H9 (cell line): ENCODE measurements at regions not wholly inside any gene's neighbourhood (a gene's known extent, or its start where the extent isn't known, plus 50 kb on each side); places are given as distances from the start of the nearest gene placed in this dataset.

Source experiments
- DNase-seq: peaks from one replicate; pipeline ENCODE4 v3.0.0-alpha.2; 2017
- H2AFZ ChIP-seq: one replicate; pipeline ENCODE4 v1.6.1; 2013; ENCODE audit warnings: mild to moderate bottlenecking, low read length, control low read depth, moderate library complexity
- H2AK5ac ChIP-seq: 2 replicates; pipeline ENCODE4 v1.6.1; 2013; ENCODE audit warnings: low read length, control low read depth, mixed read lengths; ENCODE audit not compliant: insufficient read length
- H2BK120ac ChIP-seq: one replicate; pipeline ENCODE4 v1.6.1; 2013; ENCODE audit warnings: low read depth, mild to moderate bottlenecking, low read length, control low read depth, inconsistent platforms; ENCODE audit not compliant: poor library complexity, severe bottlenecking
- H2BK12ac ChIP-seq: 2 replicates; pipeline ENCODE4 v1.6.1; 2013; ENCODE audit warnings: low read length, control low read depth, mixed read lengths, low read depth; ENCODE audit not compliant: insufficient read length
- H2BK15ac ChIP-seq: 2 replicates; pipeline ENCODE4 v1.6.1; 2013; ENCODE audit warnings: low read depth, low read length, control low read depth
- H2BK20ac ChIP-seq: one replicate; pipeline ENCODE4 v1.6.1; 2013; ENCODE audit warnings: low read depth, mild to moderate bottlenecking, low read length, control low read depth, inconsistent platforms; ENCODE audit not compliant: poor library complexity, severe bottlenecking
- H2BK5ac ChIP-seq: 2 replicates; pipeline ENCODE4 v1.6.1; 2013; ENCODE audit warnings: low read length, control low read depth, mixed read lengths; ENCODE audit not compliant: insufficient read length
- H3K14ac ChIP-seq: 2 replicates; pipeline ENCODE4 v1.6.1; 2013; ENCODE audit warnings: low read length, control low read depth; ENCODE audit not compliant: insufficient read depth
- H3K18ac ChIP-seq: 2 replicates; pipeline ENCODE4 v1.6.1; 2013; ENCODE audit warnings: low read depth, mild to moderate bottlenecking, mixed read lengths, low read length, control low read depth; ENCODE audit not compliant: insufficient read length
- H3K23ac ChIP-seq: 2 replicates; pipeline ENCODE4 v1.6.1; 2013; ENCODE audit warnings: low read length, control low read depth, mixed read lengths, low read depth; ENCODE audit not compliant: insufficient read length
- H3K23me2 ChIP-seq: 2 replicates; pipeline ENCODE4 v1.6.1; 2013; ENCODE audit warnings: low read depth, mild to moderate bottlenecking, mixed read lengths, low read length, control low read depth; ENCODE audit not compliant: insufficient read length, poor library complexity, severe bottlenecking
- H3K27ac ChIP-seq: 2 replicates; pipeline ENCODE4 v1.5.1; 2013; ENCODE audit warnings: low read length, control low read depth, mixed read lengths, low read depth; ENCODE audit not compliant: insufficient read length
- H3K27me3 ChIP-seq: 2 replicates; pipeline ENCODE4 v1.6.1; 2013; ENCODE audit warnings: low read length, control low read depth, inconsistent platforms; ENCODE audit not compliant: insufficient read depth
- H3K4ac ChIP-seq: 2 replicates; pipeline ENCODE4 v1.6.1; 2013; ENCODE audit warnings: low read depth, mild to moderate bottlenecking, control low read depth, inconsistent platforms, low read length, moderate library complexity
- H3K4me1 ChIP-seq: 2 replicates; pipeline ENCODE4 v1.6.1; 2013; ENCODE audit warnings: low read length, control low read depth, inconsistent platforms; ENCODE audit not compliant: insufficient read depth
- H3K4me2 ChIP-seq: 2 replicates; pipeline ENCODE4 v1.6.1; 2013; ENCODE audit warnings: low read length, control low read depth, mixed read lengths; ENCODE audit not compliant: insufficient read length, insufficient read depth
- H3K56ac ChIP-seq: 2 replicates; pipeline ENCODE4 v1.6.1; 2013; ENCODE audit warnings: low read depth, mild to moderate bottlenecking, mixed read lengths, low read length, control low read depth; ENCODE audit not compliant: insufficient read length
- H3K79me1 ChIP-seq: 2 replicates; pipeline ENCODE4 v1.6.1; 2013; ENCODE audit warnings: low read depth, mild to moderate bottlenecking, moderate library complexity, low read length, control low read depth, inconsistent platforms; ENCODE audit not compliant: insufficient read depth, poor library complexity, severe bottlenecking
- H3K79me2 ChIP-seq: 2 replicates; pipeline ENCODE4 v1.6.1; 2013; ENCODE audit warnings: low read length, control low read depth, inconsistent platforms; ENCODE audit not compliant: insufficient read depth
- H3K9ac ChIP-seq: 2 replicates; pipeline ENCODE4 v1.6.1; 2013; ENCODE audit warnings: low read length, control low read depth, mixed read lengths; ENCODE audit not compliant: insufficient read length; ENCODE audit errors: extremely low read depth
- H3K9me3 ChIP-seq: one replicate; pipeline ENCODE4 v1.6.1; 2013; ENCODE audit warnings: low read depth, low read length, inconsistent platforms; ENCODE audit not compliant: control insufficient read depth
- H3T11ph ChIP-seq: one replicate; pipeline ENCODE4 v1.6.1; 2013; ENCODE audit warnings: mild to moderate bottlenecking, low read length, control low read depth, inconsistent platforms
- H4K20me1 ChIP-seq: one replicate; pipeline ENCODE4 v1.6.1; 2013; ENCODE audit not compliant: control insufficient read depth, insufficient read length, insufficient read depth
- H4K5ac ChIP-seq: 2 replicates; pipeline ENCODE4 v1.6.1; 2013; ENCODE audit warnings: low read depth, mild to moderate bottlenecking, mixed read lengths, low read length, control low read depth; ENCODE audit not compliant: insufficient read length
- H4K8ac ChIP-seq: replicated peaks from 2 replicates; pipeline ENCODE4 v1.6.1; 2013; ENCODE audit warnings: low read length, control low read depth, mixed read lengths, low read depth; ENCODE audit not compliant: insufficient read length
- H4K91ac ChIP-seq: 2 replicates; pipeline ENCODE4 v1.6.1; 2013; ENCODE audit warnings: low read depth, mild to moderate bottlenecking, moderate library complexity, mixed read lengths, low read length, control low read depth; ENCODE audit not compliant: insufficient read length
- H3K27ac Mint-ChIP-seq, 3 experiments: 2 replicates in 2 of 3; 3 replicates in 1 of 3; pipeline ENCODE4 v1.8.0; 2020 to 2021; ENCODE audit warnings: mixed read lengths in 3 of 3, mild to moderate bottlenecking in 1 of 3, moderate library complexity in 1 of 3
- H3K27me3 Mint-ChIP-seq: 2 replicates; pipeline ENCODE4 v1.8.0; 2021; ENCODE audit warnings: low read depth, mild to moderate bottlenecking, moderate library complexity, mixed read lengths
- H3K36me3 Mint-ChIP-seq, 3 experiments: 2 replicates in 2 of 3; 3 replicates in 1 of 3; pipeline ENCODE4 v1.8.0; 2020 to 2021; ENCODE audit warnings: low read depth in 3 of 3, mixed read lengths in 3 of 3; ENCODE audit not compliant: insufficient read depth in 1 of 3
- H3K4me1 Mint-ChIP-seq, 2 experiments: 2 replicates each; pipeline ENCODE4 v1.8.0; 2020; ENCODE audit warnings: mixed read lengths in 2 of 2
- H3K4me3 Mint-ChIP-seq, 2 experiments: 2 replicates in 1 of 2; 3 replicates in 1 of 2; pipeline ENCODE4 v1.8.0; 2020 to 2021; ENCODE audit warnings: mild to moderate bottlenecking in 2 of 2, mixed read lengths in 2 of 2, moderate library complexity in 1 of 2
- H3K9me3 Mint-ChIP-seq, 2 experiments: 2 replicates in 1 of 2; 3 replicates in 1 of 2; pipeline ENCODE4 v1.8.0; 2020; ENCODE audit warnings: mild to moderate bottlenecking in 2 of 2, mixed read lengths in 2 of 2, moderate library complexity in 1 of 2
- WGBS: extraction: QIAGEN DNeasy Blood & Tissue Kit; methylation state at CpG from one replicate; pipeline ENCODE4 v1.1.7; 2013; ENCODE audit warnings: missing lambda C conversion rate, low lambda C conversion rate, mixed read lengths; ENCODE audit not compliant: insufficient read length; ENCODE audit errors: extremely low coverage; 5-methylcytosine and 5-hydroxymethylcytosine counted together
- TF ChIP-seq, protein P1 (sequence below): fragments of 200-600 bp; sonication (generic); conservative IDR thresholded peaks from 3 replicates; pipeline ENCODE4 v1.8.0; 2021; ENCODE audit warnings: antibody characterized with exemption, mild to moderate bottlenecking

DNA sequence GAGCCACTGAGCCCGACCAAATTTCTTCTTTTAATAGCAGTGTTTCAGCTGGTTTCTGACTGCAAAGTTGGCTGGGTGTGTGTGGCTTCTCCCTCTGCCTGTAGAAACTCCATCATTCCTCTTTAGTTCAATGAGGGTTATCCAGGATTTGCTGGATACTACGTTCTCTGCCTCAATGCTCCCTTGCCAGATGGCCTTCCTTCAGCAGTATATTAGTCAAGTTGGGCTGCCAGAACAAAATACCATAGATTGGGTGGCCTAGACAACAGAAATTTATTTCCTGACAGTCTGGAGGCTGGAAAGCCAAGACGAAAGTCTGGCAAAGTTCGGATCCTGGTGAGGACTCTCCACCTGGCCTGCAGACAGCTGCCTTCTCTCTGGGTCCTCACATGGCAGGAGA is 103.7 kb downstream of the NOG start:
- H3K4me1 ChIP-seq, result no peaks in the 10 kb centered on the region; the same call in 1 of the 2 replicates
- Mint-ChIP-seq H3K4me1 (peaks cover 13 to 16% of the 10 kb centered on the region in 2 experiments), H3K27ac (no peak overlapping the region), H3K4me3 (no peak overlapping the region), H3K27me3 (peaks cover 4% of the 10 kb centered on the region), H3K36me3 (no peaks in the 10 kb centered on the region), H3K9me3 (no peaks in the 10 kb centered on the region; a peak in 1 of 5 replicates)
- H3K18ac ChIP-seq, result no peak overlapping the region
- TF ChIP-seq, protein P1, sequence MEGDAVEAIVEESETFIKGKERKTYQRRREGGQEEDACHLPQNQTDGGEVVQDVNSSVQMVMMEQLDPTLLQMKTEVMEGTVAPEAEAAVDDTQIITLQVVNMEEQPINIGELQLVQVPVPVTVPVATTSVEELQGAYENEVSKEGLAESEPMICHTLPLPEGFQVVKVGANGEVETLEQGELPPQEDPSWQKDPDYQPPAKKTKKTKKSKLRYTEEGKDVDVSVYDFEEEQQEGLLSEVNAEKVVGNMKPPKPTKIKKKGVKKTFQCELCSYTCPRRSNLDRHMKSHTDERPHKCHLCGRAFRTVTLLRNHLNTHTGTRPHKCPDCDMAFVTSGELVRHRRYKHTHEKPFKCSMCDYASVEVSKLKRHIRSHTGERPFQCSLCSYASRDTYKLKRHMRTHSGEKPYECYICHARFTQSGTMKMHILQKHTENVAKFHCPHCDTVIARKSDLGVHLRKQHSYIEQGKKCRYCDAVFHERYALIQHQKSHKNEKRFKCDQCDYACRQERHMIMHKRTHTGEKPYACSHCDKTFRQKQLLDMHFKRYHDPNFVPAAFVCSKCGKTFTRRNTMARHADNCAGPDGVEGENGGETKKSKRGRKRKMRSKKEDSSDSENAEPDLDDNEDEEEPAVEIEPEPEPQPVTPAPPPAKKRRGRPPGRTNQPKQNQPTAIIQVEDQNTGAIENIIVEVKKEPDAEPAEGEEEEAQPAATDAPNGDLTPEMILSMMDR, result no peak
- H3K79me2 ChIP-seq, result no peaks in the 10 kb centered on the region
- H4K5ac ChIP-seq, result no peak overlapping the region
- H3K4ac ChIP-seq, result no peak overlapping the region
- H3T11ph ChIP-seq, result no peak overlapping the region
- no peak overlapping the region for H3K23ac ChIP-seq
- no peak overlapping the region for H2AK5ac ChIP-seq
- no peak for DNase-seq
- no peaks in the 10 kb centered on the region for H3K79me1 ChIP-seq
- no CpG with 5 or more reads among the region's 4 CpGs for WGBS
- no peaks in the 10 kb centered on the region for H3K9me3 ChIP-seq
- no peak overlapping the region for H2BK20ac ChIP-seq
- no peak overlapping the region for H3K14ac ChIP-seq
- H3K4me2 ChIP-seq, result no peak overlapping the region
- no peaks in the 10 kb centered on the region for H3K23me2 ChIP-seq
- H2BK5ac ChIP-seq, result no peak overlapping the region
- H2BK15ac ChIP-seq, result no peak overlapping the region
- no peak overlapping the region for H3K27ac ChIP-seq
- no peak overlapping the region for H2BK120ac ChIP-seq
- H4K20me1 ChIP-seq, result peaks cover 3% of the 10 kb centered on the region
- no peak overlapping the region for H3K56ac ChIP-seq
- H2AFZ ChIP-seq, result no peak overlapping the region
- H2BK12ac ChIP-seq, result no peak overlapping the region
- no peak overlapping the region for H4K91ac ChIP-seq
- no peak overlapping the region for H4K8ac ChIP-seq
- H3K27me3 ChIP-seq, result no peaks in the 10 kb centered on the region
- H3K9ac ChIP-seq, result no peak overlapping the region
